ENCODE measurements at regions not wholly inside any gene's neighbourhood (a gene's known extent, or its start where the extent isn't known, plus 50 kb on each side); places are given as distances from the start of the nearest gene placed in this dataset.

DNA sequence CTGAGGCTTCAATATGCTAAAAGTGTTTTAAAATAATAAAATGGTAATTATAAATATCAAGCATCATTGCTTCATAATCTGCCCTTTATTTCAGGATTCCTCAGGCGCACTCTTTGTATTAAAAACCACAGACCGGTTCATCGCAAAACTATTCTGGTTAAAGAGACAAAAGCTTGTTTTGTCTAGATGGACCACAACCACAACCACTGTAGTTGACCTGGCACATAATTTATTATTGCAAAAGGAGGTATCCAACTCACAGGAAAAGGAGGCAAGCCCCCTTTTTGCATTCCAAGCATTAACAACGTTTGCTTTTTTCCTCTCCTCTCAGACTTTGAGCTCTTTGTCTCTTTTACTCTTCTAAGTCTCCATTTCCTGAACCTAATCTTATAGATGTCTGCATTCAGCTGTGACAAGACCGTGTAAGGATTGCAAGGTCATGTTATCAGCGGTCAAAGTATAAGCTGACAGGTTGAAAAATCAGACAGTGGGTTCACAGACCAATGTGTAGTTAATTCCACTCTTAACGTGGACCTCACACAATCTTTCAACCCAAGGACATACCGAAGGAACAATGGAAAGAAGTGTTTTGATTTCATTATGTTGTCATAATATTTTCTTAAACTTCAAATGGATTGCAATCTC, 1057.6 kb downstream of the GALC start:
- intact Hi-C loops (cut with DNase I) = no loop called here

DNA sequence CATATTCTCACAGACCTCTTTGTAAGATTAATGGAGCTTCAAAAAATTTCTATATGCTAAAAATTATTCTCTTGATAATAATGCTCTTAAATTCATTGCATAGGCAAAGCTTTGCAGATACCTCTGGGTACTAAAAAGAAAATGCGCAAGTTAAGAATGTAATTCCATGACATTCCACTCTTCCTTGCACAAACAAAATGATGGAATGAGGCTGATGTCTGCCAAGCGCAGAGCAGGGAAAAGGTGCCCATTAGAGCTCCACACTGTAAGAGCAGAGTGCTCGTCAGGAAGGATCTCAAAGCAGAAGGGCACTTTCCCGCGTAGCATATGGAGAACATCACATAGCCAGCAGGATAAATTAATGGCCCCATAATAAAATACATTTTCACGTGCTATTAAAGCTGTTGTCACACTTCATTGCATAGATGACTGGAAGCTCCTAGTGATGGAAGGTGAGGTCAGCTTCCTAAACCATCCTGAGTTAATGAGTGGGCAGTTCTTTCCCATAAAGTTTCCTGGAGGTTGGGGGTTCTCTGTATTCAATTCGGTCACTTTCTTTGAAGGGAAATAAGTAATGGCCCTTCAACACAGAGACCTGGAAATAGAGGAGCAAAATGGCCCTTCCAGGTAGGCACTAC, 1058.9 kb downstream of the GALC start:
- no peak for DNase-seq (ENCODE audit: low spot score)
- intact Hi-C loops (cut with DNase I) = no loop called here

More for the DNA sequence above, 1057.6 kb downstream of the GALC start:
- no peak for DNase-seq (ENCODE audit: low spot score)

GRCh38 chr14:86933460-86933859, 1059.5 kb downstream of the GALC start:
- intact Hi-C loops (cut with DNase I) = no loop called here
- no peak for DNase-seq (ENCODE audit: low spot score)

GRCh38 chr14:86915406-86915805, 1077.6 kb downstream of the GALC start:
- intact Hi-C loops (cut with DNase I) = no loop called here
- no peak for DNase-seq (ENCODE audit: low spot score)

DNA sequence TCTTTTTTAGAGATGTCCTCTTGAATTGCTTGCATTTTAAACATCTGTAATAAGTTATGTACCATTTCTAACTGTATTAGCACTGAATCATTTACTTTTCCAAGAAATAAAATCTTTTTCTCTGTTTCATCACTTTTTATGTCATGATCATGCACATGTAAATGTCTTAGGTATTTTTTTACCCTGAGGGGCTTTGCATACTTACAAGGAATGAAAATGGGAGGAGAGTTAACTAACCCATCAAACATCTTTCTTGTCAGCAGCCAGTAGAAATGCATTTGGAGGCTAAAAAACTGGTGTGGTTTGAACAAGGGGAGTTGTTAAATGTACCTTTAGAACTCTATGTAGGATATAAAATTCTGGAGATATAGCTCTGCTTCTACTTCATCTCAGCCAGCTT, 1080.3 kb downstream of the GALC start:
- no peak for DNase-seq (ENCODE audit: low spot score)
- intact Hi-C loops (cut with DNase I) = loop anchor here in 1 of 2 donors (5.0 kb wide), 1 partner anchor 710 kb away; no protein-coding TSS in a partner anchor

GRCh38 chr14:86911486-86911885, 1081.5 kb downstream of the GALC start:
- intact Hi-C loops (cut with DNase I) = loop anchor here in 1 of 2 donors (5.0 kb wide), 1 partner anchor 711 kb away; no protein-coding TSS in a partner anchor

DNA sequence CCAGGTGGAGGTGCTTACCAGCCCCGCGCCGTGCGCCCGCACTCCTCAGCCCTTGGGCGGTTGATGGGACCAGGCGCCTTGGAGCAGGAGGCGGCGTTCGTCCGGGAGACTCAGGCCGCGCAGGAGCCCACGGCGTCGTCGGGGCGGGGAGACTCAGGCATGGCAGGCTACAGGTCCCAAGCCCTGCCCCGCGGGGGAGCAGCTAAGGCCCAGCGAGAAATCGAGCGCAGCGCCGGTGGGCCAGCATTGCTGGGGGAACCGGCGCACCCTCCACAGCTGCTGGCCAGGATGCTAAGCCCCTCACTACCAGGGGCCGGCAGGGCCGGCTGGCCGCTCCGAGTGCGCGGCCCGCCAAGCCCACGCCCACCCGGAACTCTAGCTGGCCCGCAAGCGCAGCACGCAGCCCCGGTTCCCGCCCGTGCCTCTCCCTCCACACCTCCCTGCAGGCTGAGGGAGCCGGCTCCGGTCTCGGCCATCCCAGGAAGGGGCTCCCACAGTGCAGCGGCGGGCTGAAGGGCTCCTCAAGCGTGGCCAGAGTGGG, 1087.5 kb downstream of the GALC start:
- intact Hi-C loops (cut with DNase I) = loop anchor here in 1 of 2 donors (10.0 kb wide), 1 partner anchor 709 kb away; no protein-coding TSS in a partner anchor
- peak; percentile 74 for DNase-seq (ENCODE audit: low spot score)

More at GRCh38 chr14:86911486-86911885, 1081.5 kb downstream of the GALC start:
- DNase-seq (ENCODE audit: low spot score) = no peak

GRCh38 chr14:86902176-86902950, 1090.6 kb downstream of the GALC start:
- intact Hi-C loops (cut with DNase I) = loop anchor here in 1 of 2 donors (10.0 kb wide), 1 partner anchor 712 kb away; no protein-coding TSS in a partner anchor
- no peak for DNase-seq (ENCODE audit: low spot score)

GRCh38 chr14:86897704-86898513, 1095.1 kb downstream of the GALC start:
- no peak for DNase-seq (ENCODE audit: low spot score)
- intact Hi-C loops (cut with DNase I) = no loop called here

- DNase-seq (ENCODE audit: low spot score) = no peak
- intact Hi-C loops (cut with DNase I) = no loop called here
Measured at GRCh38 chr14:86897224-86897623, 1095.8 kb downstream of the GALC start.

GRCh38 chr14:86896701-86897100, 1096.3 kb downstream of the GALC start:
- intact Hi-C loops (cut with DNase I) = no loop called here
- no peak for DNase-seq (ENCODE audit: low spot score)

- no peak for DNase-seq (ENCODE audit: low spot score)
Measured at GRCh38 chr14:86892152-86892956, 1100.6 kb downstream of the GALC start.

GRCh38 chr14:86885280-86885679, 1107.7 kb downstream of the GALC start:
- no peak for DNase-seq (ENCODE audit: low spot score)
- intact Hi-C loops (cut with DNase I) = no loop called here

More at GRCh38 chr14:86892152-86892956, 1100.6 kb downstream of the GALC start:
- intact Hi-C loops (cut with DNase I) = no loop called here

GRCh38 chr14:86884498-86884897, 1108.5 kb downstream of the GALC start:
- intact Hi-C loops (cut with DNase I) = no loop called here
- DNase-seq (ENCODE audit: low spot score) = no peak

DNA sequence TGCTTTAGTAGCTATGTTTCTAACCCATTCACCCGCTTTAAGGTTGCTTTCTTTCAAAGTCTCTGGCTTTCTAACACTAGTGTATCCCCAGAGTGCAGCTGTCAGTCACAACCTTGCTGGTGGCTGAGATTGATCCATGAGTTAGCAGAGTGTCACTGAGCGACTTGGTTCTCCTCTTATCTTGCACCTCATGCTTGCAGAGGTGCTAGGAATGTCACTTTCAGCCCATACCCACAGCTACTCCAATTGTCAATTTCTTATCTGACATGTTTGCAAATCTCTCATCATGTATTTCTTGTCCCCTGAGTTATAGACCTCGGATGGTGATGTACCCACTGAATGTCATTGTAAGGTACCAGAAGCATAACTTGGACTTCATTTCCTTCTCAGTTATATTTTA, 1110.2 kb downstream of the GALC start:
- intact Hi-C loops (cut with DNase I) = no loop called here

GRCh38 chr14:86865934-86866333, 1127.0 kb downstream of the GALC start:
- intact Hi-C loops (cut with DNase I) = loop anchor here in 1 of 2 donors (2.0 kb wide), 1 partner anchor 33 kb away; no protein-coding TSS in a partner anchor
- no peak for DNase-seq (ENCODE audit: low spot score)

More for the DNA sequence above, 1110.2 kb downstream of the GALC start:
- no peak for DNase-seq (ENCODE audit: low spot score)

DNA sequence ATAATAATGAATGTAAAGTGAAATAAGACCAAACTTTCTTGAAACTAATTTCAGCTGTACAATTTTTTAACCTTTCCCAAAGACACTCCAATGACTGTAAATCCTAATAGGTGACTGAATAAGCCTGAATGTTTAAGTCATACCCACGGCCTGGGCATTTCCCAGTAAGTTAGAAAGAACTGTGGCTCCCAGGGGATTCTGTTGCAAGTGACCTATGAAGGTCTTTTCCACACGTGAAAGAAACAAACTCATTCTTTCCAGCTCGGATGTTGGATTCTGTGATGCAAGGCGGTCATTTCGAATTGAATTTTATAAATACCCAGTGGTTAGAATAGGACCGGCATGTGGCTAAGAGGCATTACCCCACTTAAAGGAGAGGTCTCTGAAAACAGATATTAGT, 1134.4 kb downstream of the GALC start:
- intact Hi-C loops (cut with DNase I) = no loop called here
- no peak for DNase-seq (ENCODE audit: low spot score)

GRCh38 chr14:86858031-86858430, 1135.0 kb downstream of the GALC start:
- intact Hi-C loops (cut with DNase I) = no loop called here

More at GRCh38 chr14:86858031-86858430, 1135.0 kb downstream of the GALC start:
- DNase-seq (ENCODE audit: low spot score) = no peak

Measured in posterior vena cava (tissue), 2 donors.